ENCODE measurements at regions not wholly inside any gene's neighbourhood (a gene's known extent, or its start where the extent isn't known, plus 50 kb on each side); places are given as distances from the start of the nearest gene placed in this dataset.

DNA sequence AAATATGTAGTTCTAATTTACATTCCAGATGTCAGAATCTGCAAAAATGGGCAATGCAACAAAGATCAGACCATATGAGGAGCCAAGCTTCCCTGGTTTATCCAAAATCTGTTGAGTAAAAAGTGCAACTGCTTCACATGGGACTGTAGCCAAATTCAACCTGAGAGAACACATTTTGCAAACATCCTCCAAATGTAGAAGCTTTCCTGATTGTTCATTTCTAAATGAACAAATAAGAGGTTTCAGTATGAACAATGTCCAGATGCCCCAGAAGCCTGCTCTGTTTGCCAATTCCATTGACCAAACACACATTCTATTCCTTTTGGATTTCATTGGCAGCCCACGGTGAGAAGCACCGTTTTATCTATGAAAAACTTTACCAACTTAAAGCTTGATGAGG, 117.9 kb upstream of the OSR1 start:
- DNase-seq = no peak

DNA sequence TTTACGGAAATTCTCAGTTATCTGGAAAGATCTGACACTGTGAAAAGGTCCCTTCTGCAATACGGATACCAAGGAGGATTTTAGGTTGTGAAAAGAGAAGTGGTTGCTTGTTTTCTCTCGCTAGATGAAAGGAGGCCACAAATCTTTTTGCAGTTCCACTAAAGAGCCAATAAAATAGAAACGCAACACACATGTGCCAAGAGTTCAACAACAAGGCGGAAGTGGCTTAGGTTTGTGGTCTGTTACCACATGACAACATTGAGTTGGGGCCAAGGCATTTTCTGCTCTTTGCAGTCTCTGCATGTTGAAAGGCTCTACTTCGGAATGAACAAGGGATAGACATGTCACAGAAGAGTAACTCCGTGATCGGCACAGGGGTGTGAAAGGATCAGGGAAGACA, 115.7 kb upstream of the OSR1 start:
- no peak for DNase-seq

DNA sequence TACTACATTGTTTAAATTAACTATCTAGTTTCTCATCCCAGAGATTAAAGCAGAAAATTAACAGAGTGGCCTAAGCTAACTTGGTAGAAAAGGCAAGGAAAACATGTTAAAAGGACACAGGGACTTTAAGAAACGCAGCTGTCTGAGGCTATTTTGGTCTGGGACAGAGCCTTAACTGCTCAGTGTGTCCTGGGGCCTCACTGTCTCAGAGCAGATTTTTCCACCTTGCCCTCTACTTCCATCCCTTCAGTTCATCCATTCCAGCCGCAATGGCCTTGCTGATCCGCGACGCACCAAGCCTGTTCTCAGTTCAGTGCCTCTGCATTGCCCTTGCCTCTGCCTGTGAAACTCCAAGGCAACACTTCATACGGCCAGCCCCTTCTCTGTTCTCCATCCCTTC, 114.9 kb upstream of the OSR1 start:
- DNase-seq = no peak

DNA sequence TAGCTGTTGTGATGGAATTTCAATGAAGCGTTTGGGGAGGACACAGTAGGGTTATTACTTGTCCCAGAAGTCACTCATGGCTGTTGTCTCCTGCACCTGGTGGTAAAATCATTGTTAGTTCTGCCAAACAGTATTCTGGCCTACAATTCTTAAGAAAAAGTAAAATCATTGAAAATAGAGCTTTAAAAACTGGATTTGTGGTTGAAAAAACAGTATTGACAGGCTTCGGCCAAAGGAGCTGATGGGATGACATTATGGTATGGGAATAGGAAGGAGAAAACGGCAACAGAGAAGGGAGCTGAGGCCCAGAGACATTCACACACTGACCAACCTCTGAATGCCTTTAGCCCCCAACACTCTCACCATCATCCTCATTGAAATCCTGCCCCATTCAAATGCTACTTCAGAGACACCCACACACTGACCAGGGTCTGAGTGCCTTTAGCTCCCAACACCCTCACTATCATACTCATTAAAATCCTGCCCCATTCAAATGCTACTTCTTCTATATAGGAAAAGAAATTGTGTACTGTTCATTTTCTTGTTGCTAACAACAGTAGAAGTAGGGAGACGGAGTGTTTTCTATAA, 114.1 kb upstream of the OSR1 start:
- no peak for DNase-seq

DNA sequence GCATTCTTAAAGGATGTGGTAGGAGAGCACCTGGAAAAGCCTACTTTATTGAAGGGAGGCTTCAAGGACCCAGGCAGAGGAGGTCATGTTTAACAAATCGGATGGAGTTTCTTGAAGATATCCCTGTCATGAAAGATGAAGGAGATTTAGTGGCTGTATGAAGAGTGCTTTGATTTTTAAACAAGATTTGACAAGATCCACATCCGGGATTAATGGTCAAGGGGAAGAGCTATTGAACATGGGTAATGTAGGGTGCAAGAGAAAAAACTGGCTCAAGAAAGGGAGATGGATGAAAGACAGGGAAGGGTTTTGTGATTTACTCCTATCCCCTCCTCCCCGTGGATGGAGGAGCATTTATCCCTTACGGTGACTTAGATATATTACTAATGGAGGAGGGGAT, 113.1 kb upstream of the OSR1 start:
- DNase-seq = no peak

DNA sequence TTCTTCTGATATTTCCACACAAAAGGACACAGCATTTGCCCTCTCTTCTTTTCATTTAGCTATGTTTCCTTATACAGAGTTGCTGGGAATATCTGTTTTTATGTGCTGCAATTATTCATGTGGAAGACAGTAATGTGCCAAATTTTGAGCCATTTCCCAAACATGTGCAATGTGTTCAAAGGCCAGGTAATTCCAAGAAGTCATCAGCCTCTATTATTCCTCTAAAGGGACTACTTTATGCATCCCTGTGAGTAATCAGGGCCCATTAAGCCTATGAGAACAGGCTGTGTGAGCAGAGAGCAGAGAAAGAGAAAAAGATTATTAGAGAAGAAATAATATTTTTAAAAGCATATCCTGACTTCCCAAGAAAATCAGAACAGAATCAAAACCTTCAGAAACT, 107.6 kb upstream of the OSR1 start:
- DNase-seq = no peak

DNA sequence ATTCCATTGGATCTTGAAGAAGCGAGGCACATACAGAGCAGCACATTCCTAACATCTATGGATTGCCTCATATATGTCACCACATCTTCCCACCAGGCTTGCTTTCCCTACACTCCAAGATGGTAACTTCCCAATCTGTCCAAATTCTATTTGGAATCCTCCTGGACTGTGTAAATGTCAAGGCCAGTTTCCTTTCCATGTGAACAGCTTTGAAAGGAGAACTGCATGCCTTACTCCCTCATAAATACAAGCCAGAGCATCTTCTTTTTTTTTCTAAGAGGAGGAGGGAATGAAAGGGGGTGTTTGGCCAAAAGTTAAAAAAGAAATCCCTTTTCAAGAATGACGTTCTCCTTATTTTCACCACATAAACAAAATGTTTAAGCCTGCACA, 103.8 kb upstream of the OSR1 start:
- DNase-seq = no peak

DNA sequence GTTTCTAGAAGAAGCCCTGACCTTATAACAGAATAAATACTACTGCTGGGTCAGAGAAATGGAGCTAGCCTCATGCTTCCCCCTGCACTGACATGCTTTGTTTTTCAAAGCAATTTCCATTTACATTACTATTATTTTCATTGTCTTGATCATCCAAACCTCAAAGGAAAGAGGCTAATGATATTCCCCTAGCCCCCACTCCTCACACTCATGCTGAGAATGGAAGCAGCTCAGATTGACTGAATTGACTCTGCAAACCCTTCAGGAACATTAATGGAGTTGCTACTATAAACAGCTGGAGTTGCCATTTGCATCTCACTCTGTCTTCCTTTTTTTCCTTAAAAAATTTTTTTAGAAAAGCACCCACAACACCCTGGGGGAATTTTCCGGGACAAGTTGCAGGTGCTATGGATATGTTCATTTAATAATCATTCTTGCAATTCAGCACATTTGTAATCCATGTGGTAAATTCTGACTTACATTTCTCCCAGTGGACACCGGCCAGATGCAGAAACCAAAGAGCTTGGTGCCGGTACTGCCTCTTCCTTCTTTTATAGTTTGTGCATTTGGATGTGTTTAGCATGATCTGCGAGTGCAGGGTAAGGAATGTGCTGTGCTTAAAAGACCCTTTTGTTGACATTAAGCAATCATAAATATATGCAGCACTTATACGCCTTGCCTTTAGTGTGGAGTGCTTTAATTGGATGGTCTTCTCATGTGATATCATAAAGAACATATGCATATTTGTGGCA, 103.3 kb upstream of the OSR1 start:
- no peak for DNase-seq

DNA sequence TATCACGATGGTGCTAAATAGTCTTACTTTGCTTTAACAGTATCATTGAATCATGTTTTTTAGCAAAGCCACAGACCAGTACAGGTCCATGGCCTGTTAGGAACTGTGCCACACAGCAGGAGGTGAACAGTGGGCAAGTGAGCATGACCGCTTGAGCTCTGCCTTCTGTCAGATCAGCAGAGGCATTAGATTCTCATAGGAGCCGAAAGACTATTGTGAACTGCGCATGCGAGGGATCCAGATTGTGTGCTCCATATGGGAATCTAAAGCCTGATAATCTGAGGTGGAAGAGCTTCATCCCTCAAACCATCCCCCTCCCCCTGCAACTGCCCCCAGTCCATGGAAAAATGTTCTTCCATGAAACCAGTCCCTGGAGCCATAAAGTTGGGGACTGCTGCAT, 102.3 kb upstream of the OSR1 start:
- no peak for DNase-seq

DNA sequence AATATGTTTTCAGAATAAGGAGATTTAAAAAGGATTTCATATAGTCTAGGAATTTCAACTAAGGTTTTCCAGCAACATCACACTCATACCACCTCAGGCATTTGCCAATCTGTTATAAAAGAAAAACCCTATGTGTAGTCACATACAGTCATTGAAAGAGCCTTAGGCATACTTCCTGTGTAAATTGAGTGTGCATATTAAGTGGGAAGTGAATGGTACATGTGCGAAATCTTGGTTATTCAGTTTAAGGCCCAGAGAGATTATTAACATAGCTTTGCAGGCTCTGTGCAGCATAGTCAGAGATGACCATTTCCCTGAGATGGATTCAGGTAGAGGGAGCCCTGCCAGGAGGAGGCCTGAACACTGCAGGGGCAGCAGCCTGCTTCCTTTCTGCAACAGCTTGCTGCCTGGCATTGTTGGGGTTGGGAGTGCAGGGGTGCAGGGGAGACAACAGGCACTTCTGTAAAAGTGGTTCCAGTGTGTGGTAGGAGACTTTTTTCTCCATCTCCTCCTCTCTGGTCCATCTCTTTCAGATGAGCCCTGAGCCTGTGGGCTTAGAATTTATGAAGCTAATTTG, 100.1 kb upstream of the OSR1 start:
- no peak for DNase-seq

DNA sequence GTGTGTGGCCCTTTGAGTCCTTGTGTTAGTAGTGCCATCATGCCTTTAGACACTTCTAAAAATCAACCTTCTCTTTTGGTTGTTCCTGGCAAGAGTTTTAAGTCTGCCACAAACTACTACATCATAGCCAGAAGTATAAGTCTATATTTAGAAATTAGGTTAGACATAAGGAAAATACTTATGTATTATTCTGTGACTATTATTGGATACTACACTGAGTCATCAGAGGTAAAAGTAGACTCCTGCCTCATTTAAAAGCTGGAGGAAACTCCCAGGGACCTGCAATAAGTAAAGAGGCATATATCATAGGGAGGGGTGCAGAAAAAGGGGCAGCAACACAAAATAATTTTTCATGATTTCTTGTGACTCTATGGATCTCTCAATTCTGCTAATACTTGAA, 99.4 kb upstream of the OSR1 start:
- no peak for DNase-seq

DNA sequence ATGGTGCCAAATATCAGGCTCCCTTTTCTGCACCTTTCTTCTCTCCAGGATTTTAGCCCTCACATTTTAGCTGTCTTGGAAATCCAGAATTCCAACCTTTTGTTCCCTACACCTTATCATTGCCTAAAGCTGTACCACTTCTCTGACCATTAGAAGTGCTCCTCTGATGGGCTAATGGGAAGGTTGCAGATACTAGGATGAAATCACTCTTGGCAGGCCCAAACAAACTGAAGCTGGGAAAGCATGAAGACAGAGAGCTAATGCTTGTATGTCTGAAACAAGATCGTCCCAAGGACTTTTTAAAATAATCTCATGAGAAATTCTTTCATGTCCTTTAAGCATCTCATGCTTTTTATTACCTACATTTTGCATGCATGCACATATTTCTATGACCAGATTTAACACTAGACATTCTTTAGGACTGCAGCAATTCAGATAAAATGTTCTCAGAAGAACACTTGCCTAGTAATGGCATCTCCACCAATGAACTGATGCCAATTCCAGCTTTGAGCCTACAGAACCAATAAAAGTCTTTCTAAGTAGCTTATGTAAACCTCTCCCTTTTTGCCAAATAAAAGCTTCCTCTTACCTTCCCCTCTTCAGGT, 98.4 kb upstream of the OSR1 start:
- DNase-seq = no peak

DNA sequence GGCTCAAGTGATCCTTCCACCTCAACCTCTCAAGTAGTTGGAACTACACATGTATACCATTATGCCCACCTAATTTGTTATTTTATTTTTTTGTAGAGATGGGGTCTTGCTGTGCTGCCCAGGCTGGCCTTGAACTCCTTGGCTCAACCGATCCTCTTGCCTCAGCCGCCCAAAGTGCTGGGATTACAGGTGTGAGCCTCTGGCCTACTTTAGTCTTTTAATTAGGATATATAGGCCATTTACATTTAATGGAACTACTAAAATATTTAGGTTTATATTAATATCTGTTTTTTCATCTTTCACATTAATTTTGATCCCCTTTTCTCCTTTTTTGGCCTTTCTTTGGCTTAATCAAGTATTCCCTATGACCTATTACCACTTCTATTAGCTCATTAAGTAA, 95.7 kb upstream of the OSR1 start:
- DNase-seq = no peak

DNA sequence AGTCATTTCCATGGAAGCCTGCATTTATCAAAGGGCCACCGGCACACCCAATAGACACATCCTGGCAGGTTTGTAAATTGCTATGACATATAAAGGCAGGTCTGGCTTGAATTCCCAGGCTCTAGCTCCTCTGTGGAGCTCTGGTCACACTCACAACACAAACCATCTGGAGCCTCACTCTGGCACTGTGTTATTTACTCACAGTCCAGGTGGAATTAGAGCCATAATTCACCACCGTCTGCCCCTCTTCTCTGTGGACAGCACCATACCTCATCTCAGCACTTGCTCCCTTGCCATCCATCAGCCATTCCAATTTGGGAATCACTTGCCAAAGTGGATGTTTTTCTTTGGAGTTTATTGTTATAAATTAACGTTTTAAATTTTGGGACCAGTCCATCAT, 84.3 kb upstream of the OSR1 start:
- no peak for DNase-seq

DNA sequence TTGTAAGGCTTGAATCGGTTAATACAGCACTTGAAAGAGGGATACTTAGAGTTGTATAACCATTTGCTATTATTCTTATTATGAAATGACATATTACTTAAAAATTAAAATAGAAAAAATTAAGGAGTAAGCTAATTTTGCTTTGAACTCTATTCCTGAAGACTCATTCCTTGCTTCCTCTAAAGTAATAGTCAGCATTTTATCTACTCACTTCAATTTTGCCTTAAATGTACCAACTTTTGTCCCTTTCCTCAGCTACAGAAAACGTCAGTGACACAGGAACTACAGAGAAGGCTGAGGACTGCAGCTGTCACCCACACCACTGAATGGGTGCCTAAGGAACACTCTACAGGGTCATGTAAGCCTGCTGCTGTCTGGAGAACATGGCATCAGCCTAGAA, 80.7 kb upstream of the OSR1 start:
- no peak for DNase-seq

DNA sequence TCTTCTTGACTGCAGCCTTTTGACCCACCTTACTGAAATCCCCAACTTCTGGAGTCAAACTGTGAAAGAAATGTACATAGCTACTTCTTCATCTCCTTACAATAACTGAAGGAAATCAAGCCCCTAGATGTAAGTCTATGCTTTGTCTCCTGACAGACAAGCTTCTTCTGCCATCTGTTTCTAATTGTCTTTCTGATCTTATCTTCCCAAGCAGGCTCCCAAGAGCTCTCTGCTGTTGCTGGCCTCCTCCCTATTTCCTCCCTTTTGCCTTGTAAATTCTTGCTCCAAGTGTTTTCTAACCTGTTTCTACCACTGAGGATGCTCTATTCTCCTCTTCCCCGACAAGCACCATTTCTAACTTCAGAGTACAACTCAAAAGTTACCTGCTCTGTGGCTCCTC, 77.4 kb upstream of the OSR1 start:
- no peak for DNase-seq

DNA sequence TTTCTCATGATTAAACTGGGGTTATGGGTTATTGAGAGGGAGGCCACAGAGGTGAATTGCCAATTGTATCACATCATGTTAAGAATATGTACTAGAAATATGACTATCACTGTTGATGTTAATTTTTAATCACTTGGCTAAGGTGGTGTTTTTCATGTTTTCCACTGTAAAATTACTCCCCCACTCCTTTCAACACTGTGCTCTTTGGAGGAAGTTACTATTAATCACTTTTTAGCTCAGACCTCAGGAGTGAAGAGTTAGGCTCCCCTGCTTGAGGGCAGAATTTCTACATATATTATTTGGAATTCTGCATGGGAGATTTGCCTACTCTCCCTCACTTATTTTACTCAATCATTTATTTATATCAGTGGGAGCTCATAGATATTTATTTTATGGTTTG, 76.0 kb upstream of the OSR1 start:
- no peak for DNase-seq

DNA sequence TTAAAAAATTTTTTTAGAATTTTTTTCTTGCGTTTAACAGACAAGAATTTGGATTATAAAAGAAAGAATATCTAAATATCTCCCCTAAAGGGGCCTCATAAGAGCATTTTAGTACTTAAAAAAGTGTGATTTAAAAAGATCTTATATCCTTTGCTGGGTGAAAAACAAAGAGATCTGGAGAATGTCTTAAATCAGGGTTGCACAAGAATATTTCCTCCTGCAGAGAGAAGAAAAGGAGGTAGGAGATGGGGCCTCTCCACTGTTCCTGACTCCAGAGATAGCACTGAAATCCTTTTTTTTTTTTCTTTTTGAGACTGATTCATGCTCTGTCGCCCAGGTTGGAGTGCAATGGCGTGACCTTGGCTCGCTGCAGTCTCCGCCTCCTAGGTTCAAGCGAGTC, 68.5 kb upstream of the OSR1 start:
- no peak for DNase-seq

DNA sequence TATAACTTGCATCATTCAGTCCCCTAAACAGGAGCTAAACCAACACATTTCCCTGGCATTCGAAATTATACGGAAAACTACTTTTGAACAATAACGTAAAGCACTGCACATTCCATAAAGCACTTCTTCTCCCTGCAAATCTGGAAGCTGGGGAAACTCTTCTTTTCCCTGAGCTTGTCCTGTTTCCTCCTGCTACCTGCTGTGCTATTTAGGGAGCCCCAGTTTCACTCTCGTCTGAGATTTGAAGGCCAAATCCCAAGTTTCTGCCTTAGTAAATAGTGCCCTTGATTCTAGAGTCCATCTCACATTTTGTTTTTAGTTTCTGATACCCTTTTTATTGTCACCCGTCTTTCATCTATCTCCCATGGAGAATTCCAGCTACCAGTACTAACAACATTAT, 67.7 kb upstream of the OSR1 start:
- no peak for DNase-seq

DNA sequence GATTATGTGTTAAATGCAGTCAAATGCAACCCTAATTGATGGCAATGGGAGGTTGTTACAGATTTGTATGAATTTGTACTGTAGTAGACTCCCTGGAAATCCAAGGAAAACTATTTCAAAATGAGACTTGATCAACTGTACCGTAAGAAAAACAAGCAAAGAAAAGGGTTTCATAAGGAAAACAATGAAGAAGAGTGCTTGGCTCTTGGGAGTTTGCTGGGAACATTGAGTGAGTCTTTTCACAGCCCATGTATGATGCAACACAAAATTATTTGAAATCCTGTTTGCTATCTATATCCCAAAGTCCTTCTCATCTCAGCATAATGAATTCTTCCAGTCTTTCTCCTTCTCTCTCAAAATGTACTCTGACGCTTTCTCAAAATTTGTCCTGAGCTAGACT, 67.0 kb upstream of the OSR1 start:
- DNase-seq = no peak

DNA sequence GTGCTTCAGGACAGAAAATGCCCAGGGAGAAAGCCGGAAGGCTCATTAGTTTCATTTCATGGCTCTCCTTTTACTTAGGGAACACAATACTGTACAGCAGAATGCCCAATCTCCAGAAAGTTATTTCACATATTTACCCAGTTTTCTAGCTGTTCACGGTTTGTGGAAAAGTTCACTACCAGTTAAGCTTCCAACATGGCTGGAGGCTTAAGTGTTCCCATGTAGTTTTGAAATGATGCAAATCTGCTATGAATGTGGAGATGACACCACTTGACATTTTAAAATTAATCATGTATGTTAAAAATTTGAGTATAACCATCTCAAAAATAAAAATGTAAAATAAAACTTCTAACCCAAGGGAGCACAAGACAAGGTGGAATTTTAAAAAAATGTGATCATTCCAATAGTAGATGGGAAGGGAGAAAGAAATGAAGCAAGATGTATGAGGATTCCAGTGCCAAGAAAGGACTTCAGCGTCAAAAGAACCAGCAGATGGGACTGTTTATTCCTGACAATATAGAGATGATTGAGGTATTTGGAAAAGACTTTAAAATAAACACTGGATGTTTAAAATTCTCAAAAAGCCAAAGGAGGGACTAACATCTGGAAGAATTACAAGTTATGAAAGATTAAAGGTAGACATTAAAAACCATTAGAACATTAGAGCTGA, 60.9 kb upstream of the OSR1 start:
- DNase-seq = no peak

DNA sequence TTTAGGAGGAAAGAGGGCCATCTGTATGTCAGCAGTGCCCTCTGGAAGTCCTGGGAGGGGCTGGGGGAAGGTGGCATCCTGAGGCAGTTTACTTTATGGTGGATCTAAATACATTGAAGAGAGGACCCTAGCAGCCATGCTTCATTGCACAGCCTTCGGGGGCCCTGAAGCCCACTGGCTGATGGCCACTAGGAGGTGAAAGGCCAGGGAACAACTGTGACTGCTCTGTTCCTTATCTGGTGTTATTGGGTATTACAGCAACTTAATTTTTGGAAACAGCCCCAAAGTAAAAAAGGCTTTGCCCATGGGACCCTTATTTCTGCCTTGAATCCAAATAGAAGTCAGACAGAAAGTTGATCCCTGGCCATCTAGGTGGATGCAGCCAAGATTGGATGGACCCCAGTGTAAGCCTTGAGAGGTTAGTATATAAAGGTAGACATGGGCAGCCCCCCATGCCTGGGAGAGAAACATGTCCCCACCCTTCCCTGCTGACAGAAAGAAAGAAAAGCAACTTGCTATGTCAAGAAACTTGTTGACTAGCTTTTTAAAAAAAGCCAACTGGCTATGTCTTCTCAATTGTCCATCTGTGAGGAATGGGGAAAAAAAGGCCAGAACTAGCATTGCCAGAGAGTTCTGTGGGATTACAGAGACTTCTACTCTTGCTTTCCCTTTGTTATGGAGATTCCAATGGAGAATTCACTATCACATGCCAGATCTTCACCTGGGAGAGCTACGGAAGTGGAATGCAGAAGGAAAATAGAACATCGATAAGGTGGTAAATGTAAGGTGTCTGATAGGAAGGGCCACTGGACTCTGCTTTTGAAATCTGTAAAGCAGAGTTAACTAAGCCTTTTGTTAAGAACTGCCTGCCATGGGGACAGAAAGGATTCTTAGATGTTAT, 58.6 kb upstream of the OSR1 start:
- no peak for DNase-seq

DNA sequence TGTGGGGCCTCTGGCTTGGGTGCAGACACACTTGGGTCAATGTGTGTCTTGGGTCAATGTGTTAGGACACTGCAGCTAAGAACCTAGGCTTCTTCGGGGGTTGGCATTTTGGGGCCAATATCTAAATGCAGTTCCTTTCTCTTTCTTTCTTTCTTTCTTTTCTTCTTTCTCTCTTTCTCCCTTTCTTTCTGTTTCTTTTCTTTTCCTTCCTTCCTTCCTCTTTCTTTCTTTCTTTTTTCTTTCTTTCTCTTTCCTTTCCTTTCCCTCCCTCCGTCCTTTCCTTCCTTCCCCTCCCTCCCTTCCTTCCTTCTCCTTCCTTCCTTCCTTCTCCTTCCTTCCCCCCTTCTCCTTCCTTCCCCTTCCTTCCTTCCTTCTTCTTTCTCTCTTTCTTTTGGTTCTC, 57.7 kb upstream of the OSR1 start:
- DNase-seq = no peak
